HG02981 (cell line): ENCODE measurements at regions not wholly inside any gene's neighbourhood (a gene's known extent, or its start where the extent isn't known, plus 50 kb on each side); places are given as distances from the start of the nearest gene placed in this dataset.

Experiments used
- ATAC-seq: cut with Tn5 transposase; IDR thresholded peaks from one replicate; pipeline ENCODE4 v1.9.1; 2021; ENCODE audit warnings: mild to moderate bottlenecking, moderate library complexity; ENCODE audit not compliant: unreplicated experiment

GRCh38 chr10:107813451-107814162 lies 649.1 kb upstream of the SORCS1 start:
- no peak for ATAC-seq

GRCh38 chr10:107809889-107810288 lies 645.4 kb upstream of the SORCS1 start:
- ATAC-seq: no peak

- no peak for ATAC-seq
Observed at GRCh38 chr10:107807836-107808235, 643.3 kb upstream of the SORCS1 start.

GRCh38 chr10:107806026-107806425 lies 641.5 kb upstream of the SORCS1 start:
- no peak for ATAC-seq

- ATAC-seq: no peak
Observed at GRCh38 chr10:107803546-107803945, 639.0 kb upstream of the SORCS1 start.

- no peak for ATAC-seq
Observed at GRCh38 chr10:107800061-107800460, 635.6 kb upstream of the SORCS1 start.

GRCh38 chr10:107790271-107790670 lies 625.8 kb upstream of the SORCS1 start:
- ATAC-seq: no peak

GRCh38 chr10:107771066-107771465 lies 606.6 kb upstream of the SORCS1 start:
- no peak for ATAC-seq

- ATAC-seq: no peak
Observed at GRCh38 chr10:107767185-107767584, 602.7 kb upstream of the SORCS1 start.

- no peak for ATAC-seq
Observed at GRCh38 chr10:107754814-107755213, 590.3 kb upstream of the SORCS1 start.

GRCh38 chr10:107749235-107749634 lies 584.7 kb upstream of the SORCS1 start:
- ATAC-seq: no peak

GRCh38 chr10:107747851-107748250 lies 583.3 kb upstream of the SORCS1 start:
- ATAC-seq: no peak

- no peak for ATAC-seq
Observed at GRCh38 chr10:107741971-107742370, 577.5 kb upstream of the SORCS1 start.

GRCh38 chr10:107740962-107741690 lies 576.6 kb upstream of the SORCS1 start:
- ATAC-seq: no peak

- no peak for ATAC-seq
Observed at GRCh38 chr10:107739951-107740350, 575.4 kb upstream of the SORCS1 start.

GRCh38 chr10:107733328-107734130 lies 569.0 kb upstream of the SORCS1 start:
- no peak for ATAC-seq

GRCh38 chr10:107732045-107732444 lies 567.5 kb upstream of the SORCS1 start:
- ATAC-seq: no peak

GRCh38 chr10:107728807-107729206 lies 564.3 kb upstream of the SORCS1 start:
- ATAC-seq: no peak

GRCh38 chr10:107727767-107728317 lies 563.3 kb upstream of the SORCS1 start:
- no peak for ATAC-seq

GRCh38 chr10:107718864-107719263 lies 554.4 kb upstream of the SORCS1 start:
- ATAC-seq: no peak

- ATAC-seq: no peak
Observed at GRCh38 chr10:107717046-107717445, 552.5 kb upstream of the SORCS1 start.
